ENCODE measurements at regions not wholly inside any gene's neighbourhood (a gene's known extent, or its start where the extent isn't known, plus 50 kb on each side); places are given as distances from the start of the nearest gene placed in this dataset.

- no peak overlapping the region for H3K4me3 ChIP-seq (ENCODE audit: low read depth, low read length)
- no peak for TF ChIP-seq CTCF (IDR thresholded peaks at IDR 0.05; ENCODE audit: insufficient read depth, low read depth, low read length, missing control alignments)
- DNase-seq (ENCODE audit: low read depth): no peak
Observed at GRCh38 chr3:65039754-65040210, 352.0 kb upstream of the ADAMTS9 start.

- no peak overlapping the region for H3K4me3 ChIP-seq (ENCODE audit: low read depth, low read length)
- no peak for TF ChIP-seq CTCF (IDR thresholded peaks at IDR 0.05; ENCODE audit: insufficient read depth, low read depth, low read length, missing control alignments)
- DNase-seq (ENCODE audit: low read depth): no peak
Observed at GRCh38 chr3:65037861-65038260, 350.1 kb upstream of the ADAMTS9 start.

GRCh38 chr3:65035246-65035645, 347.4 kb upstream of the ADAMTS9 start:
- no peak for DNase-seq (ENCODE audit: low read depth)
- no peak overlapping the region for H3K4me3 ChIP-seq (ENCODE audit: low read depth, low read length)
- no peak for TF ChIP-seq CTCF (IDR thresholded peaks at IDR 0.05; ENCODE audit: insufficient read depth, low read depth, low read length, missing control alignments)

- TF ChIP-seq CTCF (IDR thresholded peaks at IDR 0.05; ENCODE audit: insufficient read depth, low read depth, low read length, missing control alignments): no peak
- no peak overlapping the region for H3K4me3 ChIP-seq (ENCODE audit: low read depth, low read length)
- no peak for DNase-seq (ENCODE audit: low read depth)
Observed at GRCh38 chr3:65033576-65033975, 345.8 kb upstream of the ADAMTS9 start.

- TF ChIP-seq CTCF (IDR thresholded peaks at IDR 0.05; ENCODE audit: insufficient read depth, low read depth, low read length, missing control alignments): no peak
- H3K4me3 ChIP-seq (ENCODE audit: low read depth, low read length): no peak overlapping the region
- DNase-seq (ENCODE audit: low read depth): no peak
Observed at GRCh38 chr3:65030847-65031463, 343.2 kb upstream of the ADAMTS9 start.

- DNase-seq (ENCODE audit: low read depth): no peak
- no peak for TF ChIP-seq CTCF (IDR thresholded peaks at IDR 0.05; ENCODE audit: insufficient read depth, low read depth, low read length, missing control alignments)
- H3K4me3 ChIP-seq (ENCODE audit: low read depth, low read length): no peak overlapping the region
Observed at GRCh38 chr3:65030014-65030627, 342.3 kb upstream of the ADAMTS9 start.

GRCh38 chr3:65029130-65029529, 341.3 kb upstream of the ADAMTS9 start:
- no peak overlapping the region for H3K4me3 ChIP-seq (ENCODE audit: low read depth, low read length)
- DNase-seq (ENCODE audit: low read depth): peak; percentile 3
- TF ChIP-seq CTCF (IDR thresholded peaks at IDR 0.05; ENCODE audit: insufficient read depth, low read depth, low read length, missing control alignments): no peak

All from GM12865 (cell line).